ELR (cell line): ENCODE measurements at regions not wholly inside any gene's neighbourhood (a gene's known extent, or its start where the extent isn't known, plus 50 kb on each side); places are given as distances from the start of the nearest gene placed in this dataset.

Experiments
- DNase-seq: peaks from one replicate; pipeline ENCODE4 v3.0.0-alpha.2; 2015; ENCODE audit warnings: low read depth

GRCh38 chr4:176843710-176844109 is 51.0 kb upstream of the VEGFC start:
- no peak for DNase-seq

GRCh38 chr4:176844448-176844847 is 51.7 kb upstream of the VEGFC start:
- DNase-seq, result no peak

- peak; percentile 32 for DNase-seq
Measured at GRCh38 chr4:176845636-176846035, 52.9 kb upstream of the VEGFC start.

- DNase-seq, result no peak
Measured at GRCh38 chr4:176849076-176849475, 56.4 kb upstream of the VEGFC start.

- no peak for DNase-seq
Measured at GRCh38 chr4:176850436-176850835, 57.7 kb upstream of the VEGFC start.

- DNase-seq, result no peak
Measured at GRCh38 chr4:176856421-176856820, 63.7 kb upstream of the VEGFC start.

- DNase-seq, result no peak
Measured at GRCh38 chr4:176858839-176859238, 66.1 kb upstream of the VEGFC start.

GRCh38 chr4:176864238-176864637 is 71.5 kb upstream of the VEGFC start:
- DNase-seq, result no peak

GRCh38 chr4:176868676-176869075 is 76.0 kb upstream of the VEGFC start:
- no peak for DNase-seq

- DNase-seq, result peak; percentile 52
Measured at GRCh38 chr4:176872461-176872860, 79.7 kb upstream of the VEGFC start.

GRCh38 chr4:176874721-176875445 is 82.2 kb upstream of the VEGFC start:
- no peak for DNase-seq

GRCh38 chr4:176875446-176875930 is 82.8 kb upstream of the VEGFC start:
- DNase-seq, result peak; percentile 51

GRCh38 chr4:176879380-176880116 is 86.8 kb upstream of the VEGFC start:
- no peak for DNase-seq

GRCh38 chr4:176882206-176882605 is 89.5 kb upstream of the VEGFC start:
- peak; percentile 36 for DNase-seq

- DNase-seq, result peak; percentile 35
Measured at GRCh38 chr4:176883108-176883550, 90.4 kb upstream of the VEGFC start.

- peak; percentile 93 for DNase-seq
Measured at GRCh38 chr4:176883681-176884418, 91.1 kb upstream of the VEGFC start.

GRCh38 chr4:176885224-176885623 is 92.5 kb upstream of the VEGFC start:
- DNase-seq, result peak; percentile 57

GRCh38 chr4:176886135-176886534 is 93.4 kb upstream of the VEGFC start:
- DNase-seq, result no peak

GRCh38 chr4:176889776-176890175 is 97.1 kb upstream of the VEGFC start:
- DNase-seq, result no peak

- no peak for DNase-seq
Measured at GRCh38 chr4:176894498-176894897, 101.8 kb upstream of the VEGFC start.

- no peak for DNase-seq
Measured at GRCh38 chr4:176896211-176896610, 103.5 kb upstream of the VEGFC start.

GRCh38 chr4:176897226-176897625 is 104.5 kb upstream of the VEGFC start:
- no peak for DNase-seq

- DNase-seq, result no peak
Measured at GRCh38 chr4:176898791-176899190, 106.1 kb upstream of the VEGFC start.
